ENCODE measurements at regions not wholly inside any gene's neighbourhood (a gene's known extent, or its start where the extent isn't known, plus 50 kb on each side); places are given as distances from the start of the nearest gene placed in this dataset.

DNA sequence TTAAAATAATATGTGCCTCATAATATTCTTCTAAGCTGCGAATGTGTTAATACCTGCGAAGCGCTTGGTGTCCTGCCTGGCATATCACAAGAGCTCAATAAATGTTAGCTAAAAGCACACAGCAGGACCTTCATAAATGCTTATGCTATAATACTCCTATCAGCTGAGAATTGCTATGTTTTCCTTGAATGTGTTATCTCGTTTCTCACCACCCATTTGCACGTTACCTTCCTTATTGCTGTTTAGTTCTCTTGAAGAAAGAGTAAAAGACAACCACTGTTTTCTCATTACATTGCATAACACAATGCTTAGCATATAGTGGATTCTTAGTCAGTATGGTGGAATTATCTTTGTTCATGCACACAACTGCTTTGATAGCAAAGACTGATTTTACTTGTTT lies 76.6 kb downstream of the EDN1 start:
- TF ChIP-seq, protein P1, sequence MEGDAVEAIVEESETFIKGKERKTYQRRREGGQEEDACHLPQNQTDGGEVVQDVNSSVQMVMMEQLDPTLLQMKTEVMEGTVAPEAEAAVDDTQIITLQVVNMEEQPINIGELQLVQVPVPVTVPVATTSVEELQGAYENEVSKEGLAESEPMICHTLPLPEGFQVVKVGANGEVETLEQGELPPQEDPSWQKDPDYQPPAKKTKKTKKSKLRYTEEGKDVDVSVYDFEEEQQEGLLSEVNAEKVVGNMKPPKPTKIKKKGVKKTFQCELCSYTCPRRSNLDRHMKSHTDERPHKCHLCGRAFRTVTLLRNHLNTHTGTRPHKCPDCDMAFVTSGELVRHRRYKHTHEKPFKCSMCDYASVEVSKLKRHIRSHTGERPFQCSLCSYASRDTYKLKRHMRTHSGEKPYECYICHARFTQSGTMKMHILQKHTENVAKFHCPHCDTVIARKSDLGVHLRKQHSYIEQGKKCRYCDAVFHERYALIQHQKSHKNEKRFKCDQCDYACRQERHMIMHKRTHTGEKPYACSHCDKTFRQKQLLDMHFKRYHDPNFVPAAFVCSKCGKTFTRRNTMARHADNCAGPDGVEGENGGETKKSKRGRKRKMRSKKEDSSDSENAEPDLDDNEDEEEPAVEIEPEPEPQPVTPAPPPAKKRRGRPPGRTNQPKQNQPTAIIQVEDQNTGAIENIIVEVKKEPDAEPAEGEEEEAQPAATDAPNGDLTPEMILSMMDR (IDR thresholded peaks at IDR 0.05), result no peak
- no peak for TF ChIP-seq POLR2AphosphoS5 (IDR thresholded peaks at IDR 0.05)
- TF ChIP-seq POLR2A (IDR thresholded peaks at IDR 0.05), result no peak

Data from breast epithelium (tissue), 3 donors.